Panc1 (cell line): ENCODE measurements at regions not wholly inside any gene's neighbourhood (a gene's known extent, or its start where the extent isn't known, plus 50 kb on each side); places are given as distances from the start of the nearest gene placed in this dataset.

Experiments
- ATAC-seq: fragments of 200-7000 bp; cut with Tn5 transposase; 2 replicates; pipeline ENCODE4 v1.9.1; 2020; ENCODE audit warnings: mild to moderate bottlenecking, moderate library complexity
- BruUV-seq: library from RNA; stranded (reverse); fragments of 400-500 nt; replicated peaks from 2 replicates; lab custom pipeline; 2021; lab: Mats Ljungman, UMichigan
- CTCF ChIA-PET: fragments of 300-600 bp; sonication (Branson Sonifier 250); formaldehyde crosslinking; loops from one replicate; lab custom pipeline; 2022; ENCODE audit warnings: antibody characterized with exemption; lab: Charles Lee
- POLR2A ChIA-PET: fragments of 300-600 bp; sonication (Branson Sonifier 250); formaldehyde crosslinking; loops from one replicate; lab custom pipeline; 2022; ENCODE audit warnings: antibody characterized with exemption; lab: Charles Lee
- DNase-seq: peaks from one replicate; pipeline ENCODE4 v3.0.0-alpha.2; 2010; ENCODE audit warnings: low read depth, low spot score
- H3K27ac ChIP-seq: 2 replicates; pipeline ENCODE4 v1.5.1; 2011; ENCODE audit warnings: mild to moderate bottlenecking, low read length, inconsistent platforms
- H3K27me3 ChIP-seq: fragments of 200-500 bp; sonication (Bioruptor generic); 2 replicates; pipeline ENCODE4 v1.6.0; 2014; ENCODE audit warnings: low read length, inconsistent platforms; ENCODE audit not compliant: control insufficient read depth, insufficient read depth
- H3K36me3 ChIP-seq: fragments of 200-500 bp; sonication (Bioruptor generic); 2 replicates; pipeline ENCODE4 v1.5.1; 2014; ENCODE audit warnings: inconsistent platforms, mild to moderate bottlenecking, low read length, moderate library complexity; ENCODE audit not compliant: control insufficient read depth, insufficient read depth
- H3K4me1 ChIP-seq: 2 replicates; pipeline ENCODE4 v1.5.1; 2011; ENCODE audit warnings: inconsistent platforms, mild to moderate bottlenecking, low read length, moderate library complexity; ENCODE audit not compliant: control insufficient read depth, insufficient read depth
- H3K4me3 ChIP-seq, 2 experiments: 2 replicates each; pipeline ENCODE4 v1.5.1; 2011 to 2012; ENCODE audit warnings: low read depth in 2 of 2, low read length in 2 of 2, mild to moderate bottlenecking in 2 of 2, inconsistent platforms in 1 of 2, moderate library complexity in 1 of 2
- H3K9me3 ChIP-seq: fragments of 200-500 bp; sonication (Bioruptor generic); 2 replicates; pipeline ENCODE4 v1.5.1; 2014; ENCODE audit warnings: low read depth, mild to moderate bottlenecking, inconsistent platforms, low read length, moderate library complexity; ENCODE audit not compliant: control insufficient read depth, insufficient read depth
- CTCF ChIP-seq: fragments of 450-650 bp; IDR thresholded peaks from 2 replicates; pipeline ENCODE4 v1.5.1; 2017; ENCODE audit warnings: mild to moderate bottlenecking
- POLR2AphosphoS5 ChIP-seq: IDR thresholded peaks from 2 replicates; pipeline ENCODE4 v1.6.1; 2012; ENCODE audit warnings: mild to moderate bottlenecking, low read depth, low read length, moderate library complexity
- REST ChIP-seq, 2 experiments: IDR thresholded peaks; 2 replicates each; pipeline ENCODE4 v1.6.1; 2011 to 2012; ENCODE audit warnings: low read depth in 2 of 2, control low read depth in 1 of 2, low read length in 1 of 2, mild to moderate bottlenecking in 1 of 2, moderate library complexity in 1 of 2; ENCODE audit not compliant: insufficient read depth in 1 of 2
- SIN3A ChIP-seq: IDR thresholded peaks from 2 replicates; pipeline ENCODE4 v1.6.1; 2012; ENCODE audit warnings: low read depth, mild to moderate bottlenecking, low read length, moderate library complexity, borderline replicate concordance; ENCODE audit not compliant: insufficient read depth
- TCF7L2 ChIP-seq: IDR thresholded peaks from 2 replicates; pipeline ENCODE4 v1.6.1; 2011; ENCODE audit warnings: mild to moderate bottlenecking, low read depth, low read length, inconsistent platforms
- in situ Hi-C: cut with HindIII; loops from 2 replicates; pipeline ENCODE4 v1.10.0; 2016; ENCODE audit warnings: low sequenced_read_pairs, low pct_unique_long_range_greater_than_20kb
- intact Hi-C: fragments of 100-400 bp; cut with micrococcal nuclease; formaldehyde crosslinking; loops from one replicate; pipeline ENCODE4 v1.10.0; 2022; ENCODE audit not compliant: unreplicated experiment

- TF ChIP-seq POLR2AphosphoS5 (no peak), TCF7L2 (no peak), CTCF (no peak), SIN3A (no peak), REST (IDR thresholded peaks at IDR 0.05; ENCODE audit: insufficient read depth in 1 of 2, low read depth in 2 of 2, low read length in 1 of 2) (no peak)
- H3K4me3 ChIP-seq, result no peak overlapping the region
- no peaks in the 10 kb centered on the region for H3K9me3 ChIP-seq
- DNase-seq (no peak), ATAC-seq (no peak)
- intact Hi-C loops, result no loop called here
- ChIA-PET POLR2A (no interaction called here), CTCF (no interaction called here)
- no peak overlapping the region for H3K27ac ChIP-seq
- no peaks in the 10 kb centered on the region for H3K4me1 ChIP-seq
- BruUV-seq, result no TSS peak
- H3K27me3 ChIP-seq, result no peaks in the 10 kb centered on the region
- in situ Hi-C loops, result no loop called here
- no peaks in the 10 kb centered on the region for H3K36me3 ChIP-seq
These were observed 140.7 kb upstream of the KLHL4 start for GRCh38 chrX:87376896-87377295.

GRCh38 chrX:87388381-87388780 is 129.2 kb upstream of the KLHL4 start:
- intact Hi-C loops, result no loop called here
- no peaks in the 10 kb centered on the region for H3K4me1 ChIP-seq
- ATAC-seq (no peak), DNase-seq (no peak)
- no peak overlapping the region for H3K4me3 ChIP-seq
- in situ Hi-C loops, result no loop called here
- no peak overlapping the region for H3K27ac ChIP-seq
- no peaks in the 10 kb centered on the region for H3K9me3 ChIP-seq
- ChIA-PET CTCF (no interaction called here), POLR2A (no interaction called here)
- BruUV-seq, result no TSS peak
- no peaks in the 10 kb centered on the region for H3K27me3 ChIP-seq
- no peaks in the 10 kb centered on the region for H3K36me3 ChIP-seq
- TF ChIP-seq REST (IDR thresholded peaks at IDR 0.05; ENCODE audit: insufficient read depth in 1 of 2, low read depth in 2 of 2, low read length in 1 of 2), result no peak
- TF ChIP-seq SIN3A, result no peak
- TF ChIP-seq CTCF, result no peak
- TF ChIP-seq POLR2AphosphoS5, result no peak
- TF ChIP-seq TCF7L2, result no peak
